Adrenal gland (tissue), 5 donors: ENCODE measurements at regions not wholly inside any gene's neighbourhood (a gene's known extent, or its start where the extent isn't known, plus 50 kb on each side); places are given as distances from the start of the nearest gene placed in this dataset.

ENCODE experiments used
- POLR2A ChIP-seq, 2 donors: fragments of 450-650 bp; IDR thresholded peaks; one replicate each; pipeline ENCODE4 v1.6.1; 2017; ENCODE audit warnings: antibody characterized with exemption in 2 of 2, mild to moderate bottlenecking in 2 of 2, moderate library complexity in 1 of 2
- TF ChIP-seq, protein P1 (sequence below), 6 experiments: fragments of 450-650 bp in 4 of 6; fragments of 200-600 bp in 2 of 6; sonication (generic) in 1 of 6; IDR thresholded peaks; 1 replicate in 5 of 6; 2 replicates in 1 of 6; pipeline versions ENCODE4 v1.5.1 to v1.8.0; 2016 to 2021; ENCODE audit warnings: antibody characterized with exemption in 6 of 6, mild to moderate bottlenecking in 2 of 6, moderate library complexity in 1 of 6
- donor health status: DM: no; HTN: no; CAD: no.

DNA sequence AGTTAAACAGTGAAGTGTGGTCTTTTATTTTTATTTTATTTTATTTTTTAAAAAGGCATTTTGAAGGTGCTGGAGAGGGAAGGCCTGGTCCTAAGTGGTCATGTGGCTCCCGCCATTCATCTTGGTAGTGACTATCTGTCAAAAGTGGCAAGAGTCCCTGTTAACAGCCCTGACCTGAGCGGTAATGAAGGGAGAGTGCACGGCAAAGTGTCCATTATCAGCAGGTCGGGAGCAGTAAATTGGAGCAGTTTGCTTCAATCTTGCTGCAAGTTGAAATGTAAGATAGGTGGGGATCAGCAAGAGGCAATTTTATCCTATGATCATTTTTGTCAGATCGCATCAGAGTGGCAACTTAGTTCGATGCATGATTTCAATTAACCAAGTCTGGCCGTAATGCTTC lies 227.4 kb upstream of the SP4 start:
- TF ChIP-seq, protein P1, sequence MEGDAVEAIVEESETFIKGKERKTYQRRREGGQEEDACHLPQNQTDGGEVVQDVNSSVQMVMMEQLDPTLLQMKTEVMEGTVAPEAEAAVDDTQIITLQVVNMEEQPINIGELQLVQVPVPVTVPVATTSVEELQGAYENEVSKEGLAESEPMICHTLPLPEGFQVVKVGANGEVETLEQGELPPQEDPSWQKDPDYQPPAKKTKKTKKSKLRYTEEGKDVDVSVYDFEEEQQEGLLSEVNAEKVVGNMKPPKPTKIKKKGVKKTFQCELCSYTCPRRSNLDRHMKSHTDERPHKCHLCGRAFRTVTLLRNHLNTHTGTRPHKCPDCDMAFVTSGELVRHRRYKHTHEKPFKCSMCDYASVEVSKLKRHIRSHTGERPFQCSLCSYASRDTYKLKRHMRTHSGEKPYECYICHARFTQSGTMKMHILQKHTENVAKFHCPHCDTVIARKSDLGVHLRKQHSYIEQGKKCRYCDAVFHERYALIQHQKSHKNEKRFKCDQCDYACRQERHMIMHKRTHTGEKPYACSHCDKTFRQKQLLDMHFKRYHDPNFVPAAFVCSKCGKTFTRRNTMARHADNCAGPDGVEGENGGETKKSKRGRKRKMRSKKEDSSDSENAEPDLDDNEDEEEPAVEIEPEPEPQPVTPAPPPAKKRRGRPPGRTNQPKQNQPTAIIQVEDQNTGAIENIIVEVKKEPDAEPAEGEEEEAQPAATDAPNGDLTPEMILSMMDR (IDR thresholded peaks at IDR 0.05) = no peak
- no peak for TF ChIP-seq POLR2A (IDR thresholded peaks at IDR 0.05)
